ENCODE measurements at regions not wholly inside any gene's neighbourhood (a gene's known extent, or its start where the extent isn't known, plus 50 kb on each side); places are given as distances from the start of the nearest gene placed in this dataset.

DNA sequence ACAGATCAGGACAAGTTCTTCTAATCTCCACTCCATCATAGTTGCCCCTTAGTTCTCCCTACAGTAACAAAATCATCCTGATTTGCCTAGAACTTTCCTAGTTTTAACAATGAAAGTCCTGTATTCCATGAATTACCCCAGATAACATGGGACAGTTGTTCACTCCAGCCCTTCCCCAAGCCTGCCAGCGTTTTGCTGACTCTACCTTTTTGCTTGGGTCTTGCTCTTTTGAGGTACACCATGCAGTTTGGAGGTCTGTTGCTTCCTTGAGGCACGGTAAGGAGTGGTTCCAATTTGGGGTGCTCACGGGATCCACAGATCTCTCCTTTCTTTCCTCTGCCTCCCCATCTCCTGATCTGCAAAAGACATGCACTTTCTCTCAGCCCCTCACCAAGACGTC, 61.6 kb upstream of the DYRK2 start:
- no peak overlapping the region for H3K27ac ChIP-seq (ENCODE audit: control insufficient read depth, insufficient read depth, low read length)
- H3K4me2 ChIP-seq (ENCODE audit: control insufficient read depth, extremely low read depth, insufficient read depth, low read depth, low read length) = no peak overlapping the region
- no peak overlapping the region for H3K9ac ChIP-seq (ENCODE audit: control insufficient read depth, extremely low read depth, insufficient read depth, low read length)
- no peaks in the 10 kb centered on the region for H3K36me3 ChIP-seq (ENCODE audit: control insufficient read depth in 2 of 2, extremely low read depth in 1 of 2, insufficient read depth in 2 of 2, low read length in 2 of 2)
- TF ChIP-seq EZH2 (IDR thresholded peaks at IDR 0.05; ENCODE audit: low read length) = no peak
- TF ChIP-seq, protein P1, sequence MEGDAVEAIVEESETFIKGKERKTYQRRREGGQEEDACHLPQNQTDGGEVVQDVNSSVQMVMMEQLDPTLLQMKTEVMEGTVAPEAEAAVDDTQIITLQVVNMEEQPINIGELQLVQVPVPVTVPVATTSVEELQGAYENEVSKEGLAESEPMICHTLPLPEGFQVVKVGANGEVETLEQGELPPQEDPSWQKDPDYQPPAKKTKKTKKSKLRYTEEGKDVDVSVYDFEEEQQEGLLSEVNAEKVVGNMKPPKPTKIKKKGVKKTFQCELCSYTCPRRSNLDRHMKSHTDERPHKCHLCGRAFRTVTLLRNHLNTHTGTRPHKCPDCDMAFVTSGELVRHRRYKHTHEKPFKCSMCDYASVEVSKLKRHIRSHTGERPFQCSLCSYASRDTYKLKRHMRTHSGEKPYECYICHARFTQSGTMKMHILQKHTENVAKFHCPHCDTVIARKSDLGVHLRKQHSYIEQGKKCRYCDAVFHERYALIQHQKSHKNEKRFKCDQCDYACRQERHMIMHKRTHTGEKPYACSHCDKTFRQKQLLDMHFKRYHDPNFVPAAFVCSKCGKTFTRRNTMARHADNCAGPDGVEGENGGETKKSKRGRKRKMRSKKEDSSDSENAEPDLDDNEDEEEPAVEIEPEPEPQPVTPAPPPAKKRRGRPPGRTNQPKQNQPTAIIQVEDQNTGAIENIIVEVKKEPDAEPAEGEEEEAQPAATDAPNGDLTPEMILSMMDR (optimal IDR thresholded peaks at IDR 0.05 in 1 of 3, IDR thresholded peaks at IDR 0.05 in 1 of 3, conservative IDR thresholded peaks at IDR 0.05 in 1 of 3; ENCODE audit: extremely low read depth in 1 of 3, insufficient read depth in 2 of 3, low read length in 3 of 3) = no peak
- H3K9me3 ChIP-seq (ENCODE audit: control insufficient read depth, low read depth, low read length) = no peaks in the 10 kb centered on the region
- no peaks in the 10 kb centered on the region for H3K4me1 ChIP-seq (ENCODE audit: control insufficient read depth, extremely low read depth, insufficient read depth, low read length)
- no peaks in the 10 kb centered on the region for H3K27me3 ChIP-seq (ENCODE audit: control insufficient read depth, extremely low read depth, insufficient read depth, low read length)
- no peak overlapping the region for H2AFZ ChIP-seq (ENCODE audit: control insufficient read depth, low read length)
- dilution Hi-C loops (cut with MboI; ENCODE audit: extremely low pct_ligation_motif_present, low sequenced_read_pairs) = no loop called here
- no peaks in the 10 kb centered on the region for H3K9me1 ChIP-seq (ENCODE audit: control insufficient read depth, extremely low read depth, insufficient read depth, low read length)
- DNase-seq (ENCODE audit: low read depth, low spot score) (no peak), FAIRE-seq (no peak)
- no peaks in the 10 kb centered on the region for H3K79me2 ChIP-seq (ENCODE audit: control insufficient read depth, insufficient read depth, low read length)
- H4K20me1 ChIP-seq (ENCODE audit: control insufficient read depth, extremely low read depth, insufficient read depth, low read length) = no peaks in the 10 kb centered on the region
- no peak overlapping the region for H3K4me3 ChIP-seq (ENCODE audit: control insufficient read depth in 2 of 3, extremely low read depth in 1 of 3, insufficient read depth in 2 of 3, low read depth in 1 of 3, low read length in 3 of 3)

DNA sequence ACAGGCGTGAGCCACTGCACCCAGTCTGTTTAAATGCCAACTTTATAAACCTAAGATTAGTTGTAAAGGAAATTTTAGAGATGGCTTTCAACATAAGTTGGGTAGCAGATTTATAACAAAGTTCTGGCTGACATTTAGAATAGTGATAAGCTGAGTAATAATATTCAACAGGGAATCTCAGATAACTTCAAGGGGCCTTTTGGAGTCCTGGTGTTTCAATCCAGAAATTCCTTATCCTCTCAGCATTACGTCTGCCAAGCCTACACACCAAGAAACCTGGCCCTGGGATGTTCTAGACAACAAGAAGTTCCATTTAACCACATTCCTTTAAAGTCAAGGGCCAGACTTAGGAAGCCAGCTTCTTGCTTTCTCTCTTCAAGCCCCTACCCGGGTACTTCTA, 59.5 kb upstream of the DYRK2 start:
- dilution Hi-C loops (cut with MboI; ENCODE audit: extremely low pct_ligation_motif_present, low sequenced_read_pairs) = no loop called here
- H3K79me2 ChIP-seq (ENCODE audit: control insufficient read depth, insufficient read depth, low read length) = no peaks in the 10 kb centered on the region

More for the DNA sequence above, 59.5 kb upstream of the DYRK2 start:
- no peaks in the 10 kb centered on the region for H4K20me1 ChIP-seq (ENCODE audit: control insufficient read depth, extremely low read depth, insufficient read depth, low read length)
- no peaks in the 10 kb centered on the region for H3K9me3 ChIP-seq (ENCODE audit: control insufficient read depth, low read depth, low read length)
- no peaks in the 10 kb centered on the region for H3K27me3 ChIP-seq (ENCODE audit: control insufficient read depth, extremely low read depth, insufficient read depth, low read length)
- FAIRE-seq (no peak), DNase-seq (ENCODE audit: low read depth, low spot score) (no peak)
- peaks cover 17% of the 10 kb centered on the region for H3K4me1 ChIP-seq (ENCODE audit: control insufficient read depth, extremely low read depth, insufficient read depth, low read length)
- no peak overlapping the region for H3K4me2 ChIP-seq (ENCODE audit: control insufficient read depth, extremely low read depth, insufficient read depth, low read depth, low read length)
- no peak overlapping the region for H3K9ac ChIP-seq (ENCODE audit: control insufficient read depth, extremely low read depth, insufficient read depth, low read length)
- no peaks in the 10 kb centered on the region for H3K36me3 ChIP-seq (ENCODE audit: control insufficient read depth in 2 of 2, extremely low read depth in 1 of 2, insufficient read depth in 2 of 2, low read length in 2 of 2)
- H3K9me1 ChIP-seq (ENCODE audit: control insufficient read depth, extremely low read depth, insufficient read depth, low read length) = no peaks in the 10 kb centered on the region
- H3K27ac ChIP-seq (ENCODE audit: control insufficient read depth, insufficient read depth, low read length) = no peak overlapping the region
- TF ChIP-seq, protein P1 (optimal IDR thresholded peaks at IDR 0.05 in 1 of 3, IDR thresholded peaks at IDR 0.05 in 1 of 3, conservative IDR thresholded peaks at IDR 0.05 in 1 of 3; ENCODE audit: extremely low read depth in 1 of 3, insufficient read depth in 2 of 3, low read length in 3 of 3) = no peak
- no peak for TF ChIP-seq EZH2 (IDR thresholded peaks at IDR 0.05; ENCODE audit: low read length)
- H3K4me3 ChIP-seq (ENCODE audit: control insufficient read depth in 2 of 3, extremely low read depth in 1 of 3, insufficient read depth in 2 of 3, low read depth in 1 of 3, low read length in 3 of 3) = no peak overlapping the region
- H2AFZ ChIP-seq (ENCODE audit: control insufficient read depth, low read length) = no peak overlapping the region

All from keratinocyte (primary cell).